Uterus (tissue), 2 donors: ENCODE measurements at regions not wholly inside any gene's neighbourhood (a gene's known extent, or its start where the extent isn't known, plus 50 kb on each side); places are given as distances from the start of the nearest gene placed in this dataset.

ENCODE experiments used
- CTCF ChIP-seq, 4 experiments: fragments of 200-600 bp in 2 of 4; fragments of 450-650 bp in 2 of 4; sonication (generic) in 2 of 4; IDR thresholded peaks; one replicate each; pipeline ENCODE4 v1.5.1; 2016 to 2019; ENCODE audit warnings: antibody characterized with exemption in 4 of 4, mild to moderate bottlenecking in 2 of 4, moderate library complexity in 1 of 4
- POLR2A ChIP-seq, 2 donors: fragments of 450-650 bp; IDR thresholded peaks; one replicate each; pipeline ENCODE4 v1.6.1; 2016; ENCODE audit warnings: antibody characterized with exemption in 2 of 2, mild to moderate bottlenecking in 1 of 2, moderate library complexity in 1 of 2

GRCh38 chr2:137873536-137874244 is 90.6 kb upstream of the HNMT start:
- no peak for TF ChIP-seq POLR2A (IDR thresholded peaks at IDR 0.05)
- no peak for TF ChIP-seq CTCF (IDR thresholded peaks at IDR 0.05)
